ENCODE measurements at regions not wholly inside any gene's neighbourhood (a gene's known extent, or its start where the extent isn't known, plus 50 kb on each side); places are given as distances from the start of the nearest gene placed in this dataset.

DNA sequence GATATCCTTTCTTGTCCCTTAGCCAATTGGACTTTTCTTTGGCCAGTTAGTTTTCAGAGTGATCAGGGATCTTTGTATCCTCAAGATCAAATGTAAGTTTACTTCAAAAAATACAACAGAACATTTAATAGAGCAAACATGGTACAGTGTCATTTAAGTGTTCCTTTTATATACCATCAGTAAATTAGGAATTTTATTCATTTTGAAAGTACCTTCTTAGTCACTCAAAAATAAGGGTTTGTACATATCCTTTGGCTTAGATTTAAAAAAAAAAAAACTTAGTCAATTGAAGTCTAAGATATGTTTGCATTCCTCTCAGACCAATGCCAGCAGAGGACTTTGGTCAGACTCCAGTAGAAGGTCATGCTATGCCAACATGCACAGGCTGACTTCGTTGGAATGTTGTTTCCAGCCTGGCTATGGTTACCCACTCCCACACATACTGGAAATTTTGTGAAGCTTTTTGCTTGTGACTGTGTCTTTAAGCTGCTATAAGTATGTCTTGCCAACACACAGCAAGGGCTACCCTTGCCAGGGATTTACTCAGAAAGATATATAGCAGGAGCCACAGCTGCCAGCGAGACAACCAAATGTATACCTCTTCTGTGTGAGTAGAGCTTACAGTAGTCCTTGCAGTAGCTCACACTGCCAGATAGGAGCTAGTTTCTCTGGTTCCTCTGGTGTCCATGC, 81.5 kb upstream of the LRIF1 start:
- ATAC-seq, result no peak

More for the DNA sequence above, 81.5 kb upstream of the LRIF1 start:
- no TSS peak for BruUV-seq (replicated peaks)
- H3K9ac ChIP-seq (ENCODE audit: low read length), result no peak overlapping the region
- H3K9me3 ChIP-seq (ENCODE audit: control insufficient read depth in 1 of 2, insufficient read depth in 1 of 2, low read depth in 1 of 2, low read length in 2 of 2), result no peaks in the 10 kb centered on the region
- intact Hi-C loops (cut with micrococcal nuclease), result loop anchor here (5.0 kb wide), 1 partner anchor 53 kb away; no protein-coding TSS in a partner anchor
- no peak overlapping the region for H3K27ac ChIP-seq (ENCODE audit: low read depth, low read length)
- ChIA-PET RAD21 (ENCODE audit: low non-redundant PET in 1 of 2, low total read pairs in 2 of 2, uncharacterized antibody in 2 of 2, unreplicated experiment in 2 of 2) (no interaction called here), CTCF (interaction anchor here (3.8 kb wide), 1 partner anchor 14 kb away, joined by 25 read pairs; no protein-coding TSS in a partner anchor), POLR2A (no interaction called here)
- H3K36me3 ChIP-seq (ENCODE audit: control insufficient read depth in 1 of 2, insufficient read depth in 2 of 2, low read length in 2 of 2), result no peaks in the 10 kb centered on the region
- H4K20me1 ChIP-seq (ENCODE audit: insufficient read depth), result no peaks in the 10 kb centered on the region
- H3K4me1 ChIP-seq (ENCODE audit: control insufficient read depth in 1 of 2, insufficient read depth in 2 of 2, low read length in 2 of 2), result no peaks in the 10 kb centered on the region
- H3K4me3 ChIP-seq (replicated peaks in 1 of 2; ENCODE audit: low read depth in 1 of 2, low read length in 2 of 2), result no peak overlapping the region
- H2AFZ ChIP-seq (ENCODE audit: low read depth, low read length, poor library complexity, severe bottlenecking), result no peak overlapping the region
- H3K9me2 ChIP-seq (ENCODE audit: insufficient read depth), result no peaks in the 10 kb centered on the region
- no peak overlapping the region for H3K4me2 ChIP-seq (ENCODE audit: low read length)
- 0 out of 2 replicates have a peak, but pooled peaks cover 8% of the 10 kb centered on the region for H3K27me3 ChIP-seq (ENCODE audit: insufficient read depth, low read length)
- no peaks in the 10 kb centered on the region for H3K79me2 ChIP-seq (ENCODE audit: insufficient read depth, low read length)
- no peak for DNase-seq (ENCODE audit: low read depth, low spot score)
- TF ChIP-seq EZH2phosphoT487 (IDR thresholded peaks at IDR 0.05; ENCODE audit: borderline replicate concordance) (no peak), EGR1 (IDR thresholded peaks at IDR 0.05; ENCODE audit: low read depth) (no peak), TCF7L2 (IDR thresholded peaks at IDR 0.05; ENCODE audit: borderline replicate concordance, extremely low read depth, insufficient read depth, insufficient read length) (no peak), FOSL1 (IDR thresholded peaks at IDR 0.05; ENCODE audit: low read depth) (no peak), YY1 (IDR thresholded peaks at IDR 0.05; ENCODE audit: extremely low read depth, insufficient replicate concordance, low read depth, low read length) (no peak)
- TF ChIP-seq, protein P1, sequence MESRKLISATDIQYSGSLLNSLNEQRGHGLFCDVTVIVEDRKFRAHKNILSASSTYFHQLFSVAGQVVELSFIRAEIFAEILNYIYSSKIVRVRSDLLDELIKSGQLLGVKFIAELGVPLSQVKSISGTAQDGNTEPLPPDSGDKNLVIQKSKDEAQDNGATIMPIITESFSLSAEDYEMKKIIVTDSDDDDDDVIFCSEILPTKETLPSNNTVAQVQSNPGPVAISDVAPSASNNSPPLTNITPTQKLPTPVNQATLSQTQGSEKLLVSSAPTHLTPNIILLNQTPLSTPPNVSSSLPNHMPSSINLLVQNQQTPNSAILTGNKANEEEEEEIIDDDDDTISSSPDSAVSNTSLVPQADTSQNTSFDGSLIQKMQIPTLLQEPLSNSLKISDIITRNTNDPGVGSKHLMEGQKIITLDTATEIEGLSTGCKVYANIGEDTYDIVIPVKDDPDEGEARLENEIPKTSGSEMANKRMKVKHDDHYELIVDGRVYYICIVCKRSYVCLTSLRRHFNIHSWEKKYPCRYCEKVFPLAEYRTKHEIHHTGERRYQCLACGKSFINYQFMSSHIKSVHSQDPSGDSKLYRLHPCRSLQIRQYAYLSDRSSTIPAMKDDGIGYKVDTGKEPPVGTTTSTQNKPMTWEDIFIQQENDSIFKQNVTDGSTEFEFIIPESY (IDR thresholded peaks at IDR 0.05; ENCODE audit: extremely low read depth, insufficient replicate concordance, low read length), result no peak
- TF ChIP-seq, protein P2, sequence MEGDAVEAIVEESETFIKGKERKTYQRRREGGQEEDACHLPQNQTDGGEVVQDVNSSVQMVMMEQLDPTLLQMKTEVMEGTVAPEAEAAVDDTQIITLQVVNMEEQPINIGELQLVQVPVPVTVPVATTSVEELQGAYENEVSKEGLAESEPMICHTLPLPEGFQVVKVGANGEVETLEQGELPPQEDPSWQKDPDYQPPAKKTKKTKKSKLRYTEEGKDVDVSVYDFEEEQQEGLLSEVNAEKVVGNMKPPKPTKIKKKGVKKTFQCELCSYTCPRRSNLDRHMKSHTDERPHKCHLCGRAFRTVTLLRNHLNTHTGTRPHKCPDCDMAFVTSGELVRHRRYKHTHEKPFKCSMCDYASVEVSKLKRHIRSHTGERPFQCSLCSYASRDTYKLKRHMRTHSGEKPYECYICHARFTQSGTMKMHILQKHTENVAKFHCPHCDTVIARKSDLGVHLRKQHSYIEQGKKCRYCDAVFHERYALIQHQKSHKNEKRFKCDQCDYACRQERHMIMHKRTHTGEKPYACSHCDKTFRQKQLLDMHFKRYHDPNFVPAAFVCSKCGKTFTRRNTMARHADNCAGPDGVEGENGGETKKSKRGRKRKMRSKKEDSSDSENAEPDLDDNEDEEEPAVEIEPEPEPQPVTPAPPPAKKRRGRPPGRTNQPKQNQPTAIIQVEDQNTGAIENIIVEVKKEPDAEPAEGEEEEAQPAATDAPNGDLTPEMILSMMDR (IDR thresholded peaks at IDR 0.05 in 2 of 3, conservative IDR thresholded peaks at IDR 0.05 in 1 of 3; ENCODE audit: borderline replicate concordance in 1 of 3, insufficient read depth in 1 of 3, low read depth in 2 of 3, low read length in 2 of 3), result no peak
- TF ChIP-seq, protein P3, sequence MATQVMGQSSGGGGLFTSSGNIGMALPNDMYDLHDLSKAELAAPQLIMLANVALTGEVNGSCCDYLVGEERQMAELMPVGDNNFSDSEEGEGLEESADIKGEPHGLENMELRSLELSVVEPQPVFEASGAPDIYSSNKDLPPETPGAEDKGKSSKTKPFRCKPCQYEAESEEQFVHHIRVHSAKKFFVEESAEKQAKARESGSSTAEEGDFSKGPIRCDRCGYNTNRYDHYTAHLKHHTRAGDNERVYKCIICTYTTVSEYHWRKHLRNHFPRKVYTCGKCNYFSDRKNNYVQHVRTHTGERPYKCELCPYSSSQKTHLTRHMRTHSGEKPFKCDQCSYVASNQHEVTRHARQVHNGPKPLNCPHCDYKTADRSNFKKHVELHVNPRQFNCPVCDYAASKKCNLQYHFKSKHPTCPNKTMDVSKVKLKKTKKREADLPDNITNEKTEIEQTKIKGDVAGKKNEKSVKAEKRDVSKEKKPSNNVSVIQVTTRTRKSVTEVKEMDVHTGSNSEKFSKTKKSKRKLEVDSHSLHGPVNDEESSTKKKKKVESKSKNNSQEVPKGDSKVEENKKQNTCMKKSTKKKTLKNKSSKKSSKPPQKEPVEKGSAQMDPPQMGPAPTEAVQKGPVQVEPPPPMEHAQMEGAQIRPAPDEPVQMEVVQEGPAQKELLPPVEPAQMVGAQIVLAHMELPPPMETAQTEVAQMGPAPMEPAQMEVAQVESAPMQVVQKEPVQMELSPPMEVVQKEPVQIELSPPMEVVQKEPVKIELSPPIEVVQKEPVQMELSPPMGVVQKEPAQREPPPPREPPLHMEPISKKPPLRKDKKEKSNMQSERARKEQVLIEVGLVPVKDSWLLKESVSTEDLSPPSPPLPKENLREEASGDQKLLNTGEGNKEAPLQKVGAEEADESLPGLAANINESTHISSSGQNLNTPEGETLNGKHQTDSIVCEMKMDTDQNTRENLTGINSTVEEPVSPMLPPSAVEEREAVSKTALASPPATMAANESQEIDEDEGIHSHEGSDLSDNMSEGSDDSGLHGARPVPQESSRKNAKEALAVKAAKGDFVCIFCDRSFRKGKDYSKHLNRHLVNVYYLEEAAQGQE (IDR thresholded peaks at IDR 0.05; ENCODE audit: low read depth), result no peak

Measured in HCT116 (cell line).